IMR-90 (cell line): ENCODE measurements at regions not wholly inside any gene's neighbourhood (a gene's known extent, or its start where the extent isn't known, plus 50 kb on each side); places are given as distances from the start of the nearest gene placed in this dataset.
A peak's percentile ranks its signal among the peaks of the same experiment; 100 is the strongest.

ENCODE experiments used
- ATAC-seq: fragments of 200-7000 bp; cut with Tn5 transposase; 2 replicates; pipeline ENCODE4 v1.9.1; 2020; ENCODE audit warnings: low read depth, mild to moderate bottlenecking, moderate library complexity
- BruUV-seq: library from RNA; stranded (reverse); fragments of 400-500 nt; replicated peaks from 2 replicates; lab custom pipeline; 2021; lab: Mats Ljungman, UMichigan
- CTCF ChIA-PET: fragments of 300-600 bp; formaldehyde crosslinking; extraction: SDS; loops from one replicate; lab custom pipeline; 2021; ENCODE audit warnings: antibody characterized with exemption; lab: Yijun Ruan, JAX
- POLR2A ChIA-PET: fragments of 300-600 bp; sonication (Branson Sonifier 250); formaldehyde crosslinking; loops from one replicate; lab custom pipeline; 2022; ENCODE audit warnings: antibody characterized with exemption; ENCODE audit not compliant: unreplicated experiment; lab: Charles Lee
- DNase-seq: peaks from one replicate; pipeline ENCODE4 v3.0.0; 2013
- H2AFZ ChIP-seq: replicated peaks from 2 replicates; pipeline ENCODE3; 2013; ENCODE audit warnings: low read length, mild to moderate bottlenecking; ENCODE audit not compliant: poor library complexity
- H2AK5ac ChIP-seq: 2 replicates; pipeline ENCODE4 v1.6.1; 2013; ENCODE audit warnings: low read depth, low read length, inconsistent platforms
- H2AK9ac ChIP-seq: replicated peaks from 2 replicates; pipeline ENCODE3; 2013; ENCODE audit warnings: mild to moderate bottlenecking, low read depth, low read length, moderate library complexity; ENCODE audit not compliant: poor library complexity
- H2BK120ac ChIP-seq: 2 replicates; pipeline ENCODE4 v1.6.1; 2013; ENCODE audit warnings: low read depth, low read length, inconsistent platforms
- H2BK15ac ChIP-seq: 3 replicates; pipeline ENCODE4 v1.6.1; 2013; ENCODE audit warnings: low read depth, low read length, inconsistent platforms
- H2BK20ac ChIP-seq: 2 replicates; pipeline ENCODE4 v1.6.1; 2013; ENCODE audit warnings: low read depth, mild to moderate bottlenecking, inconsistent platforms, low read length, moderate library complexity
- H2BK5ac ChIP-seq: 2 replicates; pipeline ENCODE4 v1.6.1; 2013; ENCODE audit warnings: mild to moderate bottlenecking, low read depth, low read length, inconsistent platforms; ENCODE audit not compliant: poor library complexity, severe bottlenecking
- H3K14ac ChIP-seq: replicated peaks from 2 replicates; pipeline ENCODE4 v1.6.1; 2013; ENCODE audit warnings: low read depth, low read length, inconsistent platforms
- H3K18ac ChIP-seq: 2 replicates; pipeline ENCODE4 v1.6.1; 2013; ENCODE audit warnings: low read depth, low read length, control low read depth
- H3K23ac ChIP-seq: 2 replicates; pipeline ENCODE4 v1.6.1; 2013; ENCODE audit warnings: low read depth, low read length, inconsistent platforms
- H3K27ac ChIP-seq: 2 replicates; pipeline ENCODE4 v1.5.1; 2013; ENCODE audit warnings: mild to moderate bottlenecking, control low read depth, low read length; ENCODE audit not compliant: insufficient read depth
- H3K27me3 ChIP-seq: 2 replicates; pipeline ENCODE4 v1.6.1; 2013; ENCODE audit warnings: low read length; ENCODE audit not compliant: control insufficient read depth, insufficient read depth
- H3K36me3 ChIP-seq: 2 replicates; pipeline ENCODE4 v1.6.1; 2013; ENCODE audit warnings: low read length, mixed read lengths; ENCODE audit not compliant: control insufficient read depth, insufficient read depth
- H3K4ac ChIP-seq: 2 replicates; pipeline ENCODE4 v1.6.1; 2013; ENCODE audit warnings: low read depth, low read length, inconsistent platforms
- H3K4me1 ChIP-seq: 2 replicates; pipeline ENCODE4 v1.6.1; 2013; ENCODE audit warnings: low read length, mixed read lengths; ENCODE audit not compliant: control insufficient read depth, insufficient read depth
- H3K4me2 ChIP-seq: 2 replicates; pipeline ENCODE4 v1.6.1; 2013; ENCODE audit warnings: low read depth, mild to moderate bottlenecking, control low read depth, low read length, moderate library complexity
- H3K4me3 ChIP-seq: 2 replicates; pipeline ENCODE4 v1.5.1; 2013; ENCODE audit warnings: low read depth, mild to moderate bottlenecking, control low read depth, low read length, moderate library complexity; ENCODE audit not compliant: insufficient read depth
- H3K56ac ChIP-seq: 2 replicates; pipeline ENCODE4 v1.6.1; 2013; ENCODE audit warnings: low read length, inconsistent platforms; ENCODE audit not compliant: insufficient read depth; ENCODE audit errors: extremely low read depth
- H3K79me1 ChIP-seq, 2 experiments: 2 replicates each; pipeline ENCODE4 v1.6.1; 2013; ENCODE audit warnings: low read length in 2 of 2, inconsistent platforms in 1 of 2, low read depth in 1 of 2
- H3K9ac ChIP-seq: 2 replicates; pipeline ENCODE4 v1.6.1; 2013; ENCODE audit warnings: low read depth, low read length, control low read depth
- H3K9me1 ChIP-seq: 2 replicates; pipeline ENCODE4 v1.6.1; 2013; ENCODE audit warnings: low read length, inconsistent platforms; ENCODE audit not compliant: insufficient read depth
- H3K9me3 ChIP-seq: 2 replicates; pipeline ENCODE4 v1.6.1; 2013; ENCODE audit warnings: low read length; ENCODE audit not compliant: control insufficient read depth, insufficient read depth
- H4K20me1 ChIP-seq: 2 replicates; pipeline ENCODE4 v1.6.1; 2013; ENCODE audit warnings: low read length, inconsistent platforms; ENCODE audit not compliant: insufficient read depth
- H4K5ac ChIP-seq: 2 replicates; pipeline ENCODE4 v1.6.1; 2013; ENCODE audit warnings: mild to moderate bottlenecking, low read depth, low read length, control low read depth
- H4K8ac ChIP-seq, 2 experiments: 2 replicates each; pipeline ENCODE4 v1.6.1; 2013; ENCODE audit warnings: low read depth in 2 of 2, low read length in 2 of 2, control low read depth in 1 of 2, inconsistent platforms in 1 of 2
- H4K91ac ChIP-seq: 2 replicates; pipeline ENCODE4 v1.6.1; 2013; ENCODE audit warnings: low read depth, low read length, inconsistent platforms; ENCODE audit not compliant: insufficient read depth
- BHLHE40 ChIP-seq: fragments of 150-350 bp; IDR thresholded peaks from 2 replicates; pipeline ENCODE4 v1.6.1; 2016; ENCODE audit warnings: mild to moderate bottlenecking, low read depth, low read length
- CEBPB ChIP-seq: IDR thresholded peaks from 2 replicates; pipeline ENCODE4 v1.6.1; 2012; ENCODE audit warnings: low read depth, low read length, improper control_type of control experiment
- CHD1 ChIP-seq: IDR thresholded peaks from 2 replicates; pipeline ENCODE4 v1.6.1; 2012; ENCODE audit warnings: low read depth, low read length, improper control_type of control experiment
- FOS ChIP-seq: fragments of 150-350 bp; IDR thresholded peaks from 2 replicates; pipeline ENCODE4 v1.6.1; 2016; ENCODE audit warnings: low read depth, low read length
- MAFK ChIP-seq: IDR thresholded peaks from 2 replicates; pipeline ENCODE4 v1.6.1; 2012; ENCODE audit warnings: low read depth, low read length, improper control_type of control experiment
- MAZ ChIP-seq: IDR thresholded peaks from 2 replicates; pipeline ENCODE4 v1.6.1; 2012; ENCODE audit warnings: low read depth, mild to moderate bottlenecking, low read length, improper control_type of control experiment, moderate library complexity, borderline replicate concordance
- NFE2L2 ChIP-seq: fragments of 150-350 bp; IDR thresholded peaks from 2 replicates; pipeline ENCODE4 v1.6.1; 2016; ENCODE audit warnings: low read depth, mild to moderate bottlenecking, low read length
- RAD21 ChIP-seq: IDR thresholded peaks from 2 replicates; pipeline ENCODE4 v1.6.1; 2012; ENCODE audit warnings: low read length, improper control_type of control experiment
- SMC3 ChIP-seq: fragments of 150-350 bp; IDR thresholded peaks from 2 replicates; pipeline ENCODE4 v1.6.1; 2016; ENCODE audit warnings: low read depth, mild to moderate bottlenecking, antibody characterized with exemption, low read length, moderate library complexity
- WGBS, 2 experiments: methylation state at CpG; one replicate each; pipeline versions ENCODE4 v1.1.5 to v1.1.7; 2013; ENCODE audit warnings: missing lambda C conversion rate in 2 of 2; ENCODE audit not compliant: insufficient read length in 1 of 2; ENCODE audit errors: extremely low coverage in 2 of 2; 5-methylcytosine and 5-hydroxymethylcytosine counted together
- dilution Hi-C: fragments of 300-500 bp; cut with HindIII; formaldehyde crosslinking; loops from one replicate; pipeline ENCODE4 v1.14.3; 2018; ENCODE audit warnings: low sequenced_read_pairs; ENCODE audit not compliant: unreplicated experiment
- in situ Hi-C: fragments of 300-500 bp; cut with MboI; formaldehyde crosslinking; loops from 3 replicates; pipeline ENCODE4 v1.14.3; 2019; ENCODE audit warnings: low sequenced_read_pairs, inconsistent platforms, mixed read lengths
- intact Hi-C: fragments of 100-400 bp; cut with micrococcal nuclease; formaldehyde crosslinking; loops from 2 replicates; pipeline ENCODE4 v1.10.0; 2022
- TF ChIP-seq, protein P1 (sequence below): conservative IDR thresholded peaks from 2 replicates; pipeline ENCODE4 v1.5.1; 2012; ENCODE audit warnings: mild to moderate bottlenecking, low read depth, low read length, improper control_type of control experiment
- TF ChIP-seq, protein P2 (sequence below): fragments of 150-350 bp; IDR thresholded peaks from 2 replicates; pipeline ENCODE4 v1.6.1; 2016; ENCODE audit warnings: low read depth, mild to moderate bottlenecking, low read length, moderate library complexity, borderline replicate concordance
- TF ChIP-seq, protein P3 (sequence below): fragments of 150-350 bp; IDR thresholded peaks from 2 replicates; pipeline ENCODE4 v1.6.1; 2017; ENCODE audit warnings: mild to moderate bottlenecking, antibody characterized with exemption, low read length, low read depth

DNA sequence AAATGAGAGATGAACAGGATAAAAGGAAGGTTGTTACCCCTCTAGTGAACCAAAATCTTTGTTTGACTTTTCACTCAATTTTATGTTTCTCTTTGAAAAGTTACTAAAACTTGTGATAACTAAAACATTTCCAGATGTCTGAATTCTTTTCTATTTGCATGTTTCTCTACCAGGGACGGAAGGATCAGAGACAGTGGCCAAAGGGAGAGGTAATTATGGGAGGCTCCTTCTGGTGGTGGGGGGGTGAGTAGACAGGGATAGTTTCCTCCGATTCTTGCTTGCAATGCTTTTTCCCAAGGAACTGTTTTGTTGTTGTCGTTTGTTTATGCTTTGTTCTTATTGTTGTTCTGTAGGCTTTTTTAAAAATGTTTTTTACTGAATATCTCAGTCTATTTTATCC lies 374.8 kb downstream of the INHBA start:
- in situ Hi-C loops: no loop called here
- ATAC-seq (no peak), DNase-seq (no peak)
- no peak overlapping the region for H4K8ac ChIP-seq
- no peak overlapping the region for H3K23ac ChIP-seq
- intact Hi-C loops: no loop called here
- no peak overlapping the region for H3K4me2 ChIP-seq
- no peak overlapping the region for H2AFZ ChIP-seq
- no peak overlapping the region for H2BK5ac ChIP-seq
- dilution Hi-C loops: no loop called here
- no peak overlapping the region for H3K9ac ChIP-seq
- H3K27me3 ChIP-seq: no peaks in the 10 kb centered on the region
- ChIA-PET POLR2A (no interaction called here), CTCF (no interaction called here)
- no peaks in the 10 kb centered on the region for H4K20me1 ChIP-seq
- H4K5ac ChIP-seq: no peak overlapping the region
- no peak overlapping the region for H3K14ac ChIP-seq
- no peak overlapping the region for H3K56ac ChIP-seq
- H3K9me1 ChIP-seq: no peaks in the 10 kb centered on the region; the same call in 1 of the 2 replicates
- peaks cover 3% of the 10 kb centered on the region for H3K4me1 ChIP-seq
- H2BK120ac ChIP-seq: peak overlapping the region; percentile 8; the same call in 1 of the 2 replicates
- no peaks in the 10 kb centered on the region for H3K9me3 ChIP-seq
- no peak overlapping the region for H2AK5ac ChIP-seq
- H2BK20ac ChIP-seq: no peak overlapping the region
- BruUV-seq: no TSS peak
- H3K79me1 ChIP-seq: no peaks in the 10 kb centered on the region
- no peaks in the 10 kb centered on the region for H3K36me3 ChIP-seq
- H2BK15ac ChIP-seq: no peak overlapping the region
- no peak overlapping the region for H4K91ac ChIP-seq
- no peak overlapping the region for H3K4me3 ChIP-seq
- TF ChIP-seq, protein P1, sequence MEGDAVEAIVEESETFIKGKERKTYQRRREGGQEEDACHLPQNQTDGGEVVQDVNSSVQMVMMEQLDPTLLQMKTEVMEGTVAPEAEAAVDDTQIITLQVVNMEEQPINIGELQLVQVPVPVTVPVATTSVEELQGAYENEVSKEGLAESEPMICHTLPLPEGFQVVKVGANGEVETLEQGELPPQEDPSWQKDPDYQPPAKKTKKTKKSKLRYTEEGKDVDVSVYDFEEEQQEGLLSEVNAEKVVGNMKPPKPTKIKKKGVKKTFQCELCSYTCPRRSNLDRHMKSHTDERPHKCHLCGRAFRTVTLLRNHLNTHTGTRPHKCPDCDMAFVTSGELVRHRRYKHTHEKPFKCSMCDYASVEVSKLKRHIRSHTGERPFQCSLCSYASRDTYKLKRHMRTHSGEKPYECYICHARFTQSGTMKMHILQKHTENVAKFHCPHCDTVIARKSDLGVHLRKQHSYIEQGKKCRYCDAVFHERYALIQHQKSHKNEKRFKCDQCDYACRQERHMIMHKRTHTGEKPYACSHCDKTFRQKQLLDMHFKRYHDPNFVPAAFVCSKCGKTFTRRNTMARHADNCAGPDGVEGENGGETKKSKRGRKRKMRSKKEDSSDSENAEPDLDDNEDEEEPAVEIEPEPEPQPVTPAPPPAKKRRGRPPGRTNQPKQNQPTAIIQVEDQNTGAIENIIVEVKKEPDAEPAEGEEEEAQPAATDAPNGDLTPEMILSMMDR: no peak
- TF ChIP-seq, protein P2, sequence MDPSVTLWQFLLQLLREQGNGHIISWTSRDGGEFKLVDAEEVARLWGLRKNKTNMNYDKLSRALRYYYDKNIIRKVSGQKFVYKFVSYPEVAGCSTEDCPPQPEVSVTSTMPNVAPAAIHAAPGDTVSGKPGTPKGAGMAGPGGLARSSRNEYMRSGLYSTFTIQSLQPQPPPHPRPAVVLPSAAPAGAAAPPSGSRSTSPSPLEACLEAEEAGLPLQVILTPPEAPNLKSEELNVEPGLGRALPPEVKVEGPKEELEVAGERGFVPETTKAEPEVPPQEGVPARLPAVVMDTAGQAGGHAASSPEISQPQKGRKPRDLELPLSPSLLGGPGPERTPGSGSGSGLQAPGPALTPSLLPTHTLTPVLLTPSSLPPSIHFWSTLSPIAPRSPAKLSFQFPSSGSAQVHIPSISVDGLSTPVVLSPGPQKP: no peak
- TF ChIP-seq, protein P3, sequence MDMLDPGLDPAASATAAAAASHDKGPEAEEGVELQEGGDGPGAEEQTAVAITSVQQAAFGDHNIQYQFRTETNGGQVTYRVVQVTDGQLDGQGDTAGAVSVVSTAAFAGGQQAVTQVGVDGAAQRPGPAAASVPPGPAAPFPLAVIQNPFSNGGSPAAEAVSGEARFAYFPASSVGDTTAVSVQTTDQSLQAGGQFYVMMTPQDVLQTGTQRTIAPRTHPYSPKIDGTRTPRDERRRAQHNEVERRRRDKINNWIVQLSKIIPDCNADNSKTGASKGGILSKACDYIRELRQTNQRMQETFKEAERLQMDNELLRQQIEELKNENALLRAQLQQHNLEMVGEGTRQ: no peak
- TF ChIP-seq NFE2L2 (no peak), BHLHE40 (no peak), CHD1 (no peak), CEBPB (no peak), FOS (no peak), SMC3 (no peak), MAZ (no peak), MAFK (no peak), RAD21 (no peak)
- H2AK9ac ChIP-seq: no peak overlapping the region
- WGBS, 2 experiments: no CpG with 5 or more reads among the region's 3 CpGs
- no peak overlapping the region for H3K27ac ChIP-seq
- no peak overlapping the region for H3K4ac ChIP-seq
- no peak overlapping the region for H3K18ac ChIP-seq
